ENCODE measurements at regions not wholly inside any gene's neighbourhood (a gene's known extent, or its start where the extent isn't known, plus 50 kb on each side); places are given as distances from the start of the nearest gene placed in this dataset.

GRCh38 chr12:58217130-58217529 lies 275.8 kb downstream of the ATP23 start:
- Histone ChIP-seq H3K4me3 (ENCODE audit: low read length) (no peak overlapping the region), H3K9ac (ENCODE audit: low read length) (no peak overlapping the region), H3K27me3 (ENCODE audit: low read depth, low read length) (no peaks in the 10 kb centered on the region), H2AFZ (ENCODE audit: low read depth, low read length) (no peak overlapping the region), H3K4me1 (ENCODE audit: low read length) (no peaks in the 10 kb centered on the region), H3K4me2 (ENCODE audit: low read length) (no peak overlapping the region), H3K9me3 (ENCODE audit: insufficient read depth, low read length) (no peaks in the 10 kb centered on the region), H4K20me1 (ENCODE audit: insufficient read depth, low read length) (no peaks in the 10 kb centered on the region), H3K79me2 (ENCODE audit: low read length) (no peaks in the 10 kb centered on the region), H3K27ac (ENCODE audit: low read length) (no peak overlapping the region), H3K36me3 (replicated peaks; ENCODE audit: low read depth, low read length) (no peaks in the 10 kb centered on the region)
- TF ChIP-seq CTCF (IDR thresholded peaks at IDR 0.05; ENCODE audit: low read depth, low read length) (no peak), EZH2phosphoT487 (IDR thresholded peaks at IDR 0.05; ENCODE audit: low read depth) (no peak)

- TF ChIP-seq CTCF (IDR thresholded peaks at IDR 0.05; ENCODE audit: low read depth, low read length): no peak
- Histone ChIP-seq H3K4me3 (ENCODE audit: low read length) (no peak overlapping the region), H3K4me2 (ENCODE audit: low read length) (no peak overlapping the region), H3K4me1 (ENCODE audit: low read length) (no peaks in the 10 kb centered on the region), H3K9ac (ENCODE audit: low read length) (no peak overlapping the region), H3K27me3 (ENCODE audit: low read depth, low read length) (no peaks in the 10 kb centered on the region), H3K79me2 (ENCODE audit: low read length) (no peaks in the 10 kb centered on the region), H4K20me1 (ENCODE audit: insufficient read depth, low read length) (no peaks in the 10 kb centered on the region), H3K27ac (ENCODE audit: low read length) (no peak overlapping the region), H2AFZ (ENCODE audit: low read depth, low read length) (no peak overlapping the region), H3K9me3 (ENCODE audit: insufficient read depth, low read length) (no peaks in the 10 kb centered on the region), H3K36me3 (replicated peaks; ENCODE audit: low read depth, low read length) (no peaks in the 10 kb centered on the region)
These were observed 283.3 kb downstream of the ATP23 start for GRCh38 chr12:58224536-58225105.

- Histone ChIP-seq H3K4me3 (ENCODE audit: low read length) (no peak overlapping the region), H3K4me1 (ENCODE audit: low read length) (no peaks in the 10 kb centered on the region), H3K27me3 (ENCODE audit: low read depth, low read length) (no peaks in the 10 kb centered on the region), H3K79me2 (ENCODE audit: low read length) (no peaks in the 10 kb centered on the region), H3K27ac (ENCODE audit: low read length) (no peak overlapping the region), H3K9ac (ENCODE audit: low read length) (no peak overlapping the region), H4K20me1 (ENCODE audit: insufficient read depth, low read length) (no peaks in the 10 kb centered on the region), H3K36me3 (replicated peaks; ENCODE audit: low read depth, low read length) (no peaks in the 10 kb centered on the region), H2AFZ (ENCODE audit: low read depth, low read length) (no peak overlapping the region), H3K9me3 (ENCODE audit: insufficient read depth, low read length) (no peaks in the 10 kb centered on the region), H3K4me2 (ENCODE audit: low read length) (no peak overlapping the region)
- TF ChIP-seq CTCF (IDR thresholded peaks at IDR 0.05; ENCODE audit: low read depth, low read length) (no peak), EZH2phosphoT487 (IDR thresholded peaks at IDR 0.05; ENCODE audit: low read depth) (no peak)
These were observed 284.0 kb downstream of the ATP23 start for GRCh38 chr12:58225203-58225877.

GRCh38 chr12:58233886-58234285 lies 292.5 kb downstream of the ATP23 start:
- TF ChIP-seq CTCF (IDR thresholded peaks at IDR 0.05; ENCODE audit: low read depth, low read length) (no peak), EZH2phosphoT487 (IDR thresholded peaks at IDR 0.05; ENCODE audit: low read depth) (no peak)
- H3K27me3 ChIP-seq (ENCODE audit: low read depth, low read length): no peaks in the 10 kb centered on the region
- no peak overlapping the region for H3K9ac ChIP-seq (ENCODE audit: low read length)
- H2AFZ ChIP-seq (ENCODE audit: low read depth, low read length): no peak overlapping the region
- H3K4me1 ChIP-seq (ENCODE audit: low read length): no peaks in the 10 kb centered on the region
- H3K36me3 ChIP-seq (replicated peaks; ENCODE audit: low read depth, low read length): no peaks in the 10 kb centered on the region
- H3K79me2 ChIP-seq (ENCODE audit: low read length): no peaks in the 10 kb centered on the region
- no peaks in the 10 kb centered on the region for H4K20me1 ChIP-seq (ENCODE audit: insufficient read depth, low read length)
- no peaks in the 10 kb centered on the region for H3K9me3 ChIP-seq (ENCODE audit: insufficient read depth, low read length)
- no peak overlapping the region for H3K27ac ChIP-seq (ENCODE audit: low read length)
- H3K4me3 ChIP-seq (ENCODE audit: low read length): no peak overlapping the region
- H3K4me2 ChIP-seq (ENCODE audit: low read length): no peak overlapping the region
